ENCODE measurements at regions not wholly inside any gene's neighbourhood (a gene's known extent, or its start where the extent isn't known, plus 50 kb on each side); places are given as distances from the start of the nearest gene placed in this dataset.
A peak's percentile ranks its signal among the peaks of the same experiment; 100 is the strongest.

- H3K36me3 Mint-ChIP-seq (ENCODE audit: low read depth): no peaks in the 10 kb centered on the region
- no peaks in the 10 kb centered on the region for H3K27me3 Mint-ChIP-seq
- no peak for DNase-seq
- ChIA-PET POLR2A (interaction anchor here (0.6 to 1.5 kb wide), 2 partner anchors 21 to 141 kb away, joined by 3 read pairs; no protein-coding TSS in a partner anchor), CTCF (interaction anchor here (1.5 to 2.9 kb wide), 3 partner anchors 21 to 62 kb away, joined by 3 to 10 read pairs (median 4); no protein-coding TSS in a partner anchor)
- peak overlapping the region; percentile 13 for H3K27ac Mint-ChIP-seq
- H3K9me3 Mint-ChIP-seq: no peaks in the 10 kb centered on the region
- H3K4me1 Mint-ChIP-seq (ENCODE audit: low read depth): peaks cover 23% of the 10 kb centered on the region
- TF ChIP-seq, protein P1, sequence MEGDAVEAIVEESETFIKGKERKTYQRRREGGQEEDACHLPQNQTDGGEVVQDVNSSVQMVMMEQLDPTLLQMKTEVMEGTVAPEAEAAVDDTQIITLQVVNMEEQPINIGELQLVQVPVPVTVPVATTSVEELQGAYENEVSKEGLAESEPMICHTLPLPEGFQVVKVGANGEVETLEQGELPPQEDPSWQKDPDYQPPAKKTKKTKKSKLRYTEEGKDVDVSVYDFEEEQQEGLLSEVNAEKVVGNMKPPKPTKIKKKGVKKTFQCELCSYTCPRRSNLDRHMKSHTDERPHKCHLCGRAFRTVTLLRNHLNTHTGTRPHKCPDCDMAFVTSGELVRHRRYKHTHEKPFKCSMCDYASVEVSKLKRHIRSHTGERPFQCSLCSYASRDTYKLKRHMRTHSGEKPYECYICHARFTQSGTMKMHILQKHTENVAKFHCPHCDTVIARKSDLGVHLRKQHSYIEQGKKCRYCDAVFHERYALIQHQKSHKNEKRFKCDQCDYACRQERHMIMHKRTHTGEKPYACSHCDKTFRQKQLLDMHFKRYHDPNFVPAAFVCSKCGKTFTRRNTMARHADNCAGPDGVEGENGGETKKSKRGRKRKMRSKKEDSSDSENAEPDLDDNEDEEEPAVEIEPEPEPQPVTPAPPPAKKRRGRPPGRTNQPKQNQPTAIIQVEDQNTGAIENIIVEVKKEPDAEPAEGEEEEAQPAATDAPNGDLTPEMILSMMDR (IDR thresholded peaks at IDR 0.05): no peak
- intact Hi-C loops (cut with micrococcal nuclease): no loop called here
- H3K4me3 Mint-ChIP-seq: peak overlapping the region; percentile 50
- no peak for ATAC-seq
Observed at GRCh38 chr13:29902632-29903305, 52.4 kb upstream of the UBL3 start.

DNA sequence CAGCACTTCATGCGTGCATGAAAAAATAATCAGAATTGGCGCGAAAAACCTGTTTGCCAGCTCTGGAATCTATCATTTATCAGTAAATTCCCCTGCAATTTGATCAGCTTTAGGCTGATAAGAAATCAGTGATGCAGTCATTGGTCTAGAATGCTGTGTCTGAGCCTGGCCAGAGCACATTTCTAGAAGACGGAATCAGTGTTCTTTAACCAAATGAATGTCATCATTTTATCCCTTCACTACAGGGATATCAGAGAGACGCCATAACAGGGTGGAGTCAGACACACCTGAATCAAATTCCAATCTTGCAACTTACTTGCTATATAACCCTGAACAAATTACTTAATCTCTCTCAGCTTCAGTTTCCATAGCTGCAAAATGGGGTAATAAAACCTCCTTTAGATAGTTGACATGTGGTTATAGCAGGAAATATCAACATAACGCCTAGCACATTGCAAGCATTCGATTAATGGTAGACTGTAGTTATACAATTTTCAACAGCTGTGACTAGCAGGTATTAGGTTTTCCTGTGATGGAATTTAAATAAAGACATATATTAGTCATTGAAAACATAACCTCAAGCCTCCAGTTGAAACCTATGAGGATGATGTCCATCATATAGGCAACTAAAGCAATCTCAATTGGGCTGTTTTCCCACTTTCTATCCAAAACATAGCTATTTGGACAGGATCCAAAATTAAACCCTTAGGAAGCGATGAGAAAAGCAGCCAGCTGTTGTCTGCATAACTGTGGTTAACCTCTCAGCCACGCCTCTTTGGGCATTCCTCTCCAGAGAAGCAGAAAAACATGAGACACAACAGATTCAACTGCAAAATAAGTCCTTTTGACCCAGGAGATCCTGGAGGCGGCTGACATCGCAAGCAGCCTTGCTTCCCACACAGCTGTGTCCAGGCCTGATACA, 51.6 kb upstream of the UBL3 start:
- Mint-ChIP-seq H3K27me3 (no peaks in the 10 kb centered on the region), H3K4me3 (peak overlapping the region; percentile 50), H3K36me3 (ENCODE audit: low read depth) (no peaks in the 10 kb centered on the region), H3K4me1 (ENCODE audit: low read depth) (peaks cover 19% of the 10 kb centered on the region), H3K9me3 (no peaks in the 10 kb centered on the region), H3K27ac (peak overlapping the region; percentile 13)
- ChIA-PET POLR2A (interaction anchor here (0.6 to 1.5 kb wide), 2 partner anchors 20 to 141 kb away, joined by 3 read pairs; no protein-coding TSS in a partner anchor), CTCF (interaction anchor here (0.8 to 2.9 kb wide), 4 partner anchors 14 to 61 kb away, joined by 3 to 10 read pairs (median 4); no protein-coding TSS in a partner anchor)
- ATAC-seq: peak; percentile 51
- DNase-seq: peak; percentile 52
- intact Hi-C loops (cut with micrococcal nuclease): no loop called here
- TF ChIP-seq, protein P1 (IDR thresholded peaks at IDR 0.05): no peak

Data from activated CD8-positive, alpha-beta T cell treated with anti-CD3 and anti-CD28 coated beads for 36 hours (primary cell).